Panc1 (cell line): ENCODE measurements at regions not wholly inside any gene's neighbourhood (a gene's known extent, or its start where the extent isn't known, plus 50 kb on each side); places are given as distances from the start of the nearest gene placed in this dataset.

Source experiments
- ATAC-seq: fragments of 200-7000 bp; cut with Tn5 transposase; 2 replicates; pipeline ENCODE4 v1.9.1; 2020; ENCODE audit warnings: mild to moderate bottlenecking, moderate library complexity
- BruUV-seq: library from RNA; stranded (reverse); fragments of 400-500 nt; replicated peaks from 2 replicates; lab custom pipeline; 2021; lab: Mats Ljungman, UMichigan
- CTCF ChIA-PET: fragments of 300-600 bp; sonication (Branson Sonifier 250); formaldehyde crosslinking; loops from one replicate; lab custom pipeline; 2022; ENCODE audit warnings: antibody characterized with exemption; lab: Charles Lee
- POLR2A ChIA-PET: fragments of 300-600 bp; sonication (Branson Sonifier 250); formaldehyde crosslinking; loops from one replicate; lab custom pipeline; 2022; ENCODE audit warnings: antibody characterized with exemption; lab: Charles Lee
- DNase-seq: peaks from one replicate; pipeline ENCODE4 v3.0.0-alpha.2; 2010; ENCODE audit warnings: low read depth, low spot score
- H3K27ac ChIP-seq: 2 replicates; pipeline ENCODE4 v1.5.1; 2011; ENCODE audit warnings: mild to moderate bottlenecking, low read length, inconsistent platforms
- H3K27me3 ChIP-seq: fragments of 200-500 bp; sonication (Bioruptor generic); 2 replicates; pipeline ENCODE4 v1.6.0; 2014; ENCODE audit warnings: low read length, inconsistent platforms; ENCODE audit not compliant: control insufficient read depth, insufficient read depth
- H3K36me3 ChIP-seq: fragments of 200-500 bp; sonication (Bioruptor generic); 2 replicates; pipeline ENCODE4 v1.5.1; 2014; ENCODE audit warnings: inconsistent platforms, mild to moderate bottlenecking, low read length, moderate library complexity; ENCODE audit not compliant: control insufficient read depth, insufficient read depth
- H3K4me1 ChIP-seq: 2 replicates; pipeline ENCODE4 v1.5.1; 2011; ENCODE audit warnings: inconsistent platforms, mild to moderate bottlenecking, low read length, moderate library complexity; ENCODE audit not compliant: control insufficient read depth, insufficient read depth
- H3K4me3 ChIP-seq, 2 experiments: 2 replicates each; pipeline ENCODE4 v1.5.1; 2011 to 2012; ENCODE audit warnings: low read depth in 2 of 2, low read length in 2 of 2, mild to moderate bottlenecking in 2 of 2, inconsistent platforms in 1 of 2, moderate library complexity in 1 of 2
- H3K9me3 ChIP-seq: fragments of 200-500 bp; sonication (Bioruptor generic); 2 replicates; pipeline ENCODE4 v1.5.1; 2014; ENCODE audit warnings: low read depth, mild to moderate bottlenecking, inconsistent platforms, low read length, moderate library complexity; ENCODE audit not compliant: control insufficient read depth, insufficient read depth
- POLR2AphosphoS5 ChIP-seq: IDR thresholded peaks from 2 replicates; pipeline ENCODE4 v1.6.1; 2012; ENCODE audit warnings: mild to moderate bottlenecking, low read depth, low read length, moderate library complexity
- SIN3A ChIP-seq: IDR thresholded peaks from 2 replicates; pipeline ENCODE4 v1.6.1; 2012; ENCODE audit warnings: low read depth, mild to moderate bottlenecking, low read length, moderate library complexity, borderline replicate concordance; ENCODE audit not compliant: insufficient read depth
- TCF7L2 ChIP-seq: IDR thresholded peaks from 2 replicates; pipeline ENCODE4 v1.6.1; 2011; ENCODE audit warnings: mild to moderate bottlenecking, low read depth, low read length, inconsistent platforms
- in situ Hi-C: cut with HindIII; loops from 2 replicates; pipeline ENCODE4 v1.10.0; 2016; ENCODE audit warnings: low sequenced_read_pairs, low pct_unique_long_range_greater_than_20kb
- intact Hi-C: fragments of 100-400 bp; cut with micrococcal nuclease; formaldehyde crosslinking; loops from one replicate; pipeline ENCODE4 v1.10.0; 2022; ENCODE audit not compliant: unreplicated experiment
- TF ChIP-seq, protein P1 (sequence below): fragments of 450-650 bp; IDR thresholded peaks from 2 replicates; pipeline ENCODE4 v1.5.1; 2017; ENCODE audit warnings: mild to moderate bottlenecking
- TF ChIP-seq, protein P2 (sequence below), 2 experiments: IDR thresholded peaks; 2 replicates each; pipeline ENCODE4 v1.6.1; 2011 to 2012; ENCODE audit warnings: low read depth in 2 of 2, control low read depth in 1 of 2, low read length in 1 of 2, mild to moderate bottlenecking in 1 of 2, moderate library complexity in 1 of 2; ENCODE audit not compliant: insufficient read depth in 1 of 2

DNA sequence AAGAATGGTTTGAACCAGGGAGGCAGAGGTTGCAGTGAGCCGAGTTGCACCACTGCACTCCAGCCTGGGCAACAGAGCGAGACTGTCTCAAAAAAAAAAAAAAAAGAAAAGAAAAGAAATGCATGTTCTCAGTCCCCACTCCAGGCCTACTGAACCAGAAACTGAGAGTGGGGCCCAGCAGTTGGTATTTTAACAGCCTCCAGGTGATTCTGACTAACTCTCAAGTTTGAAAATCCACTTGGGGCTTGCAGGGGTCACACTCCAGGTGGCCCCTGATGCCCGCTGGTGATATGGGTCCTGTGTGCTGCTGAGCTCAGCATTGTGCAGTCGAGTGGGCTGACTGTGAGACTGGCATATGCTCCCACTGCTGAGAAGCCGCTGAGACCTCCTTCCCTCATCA lies 133.7 kb upstream of the C2CD4B start:
- intact Hi-C loops, result no loop called here
- no peak for DNase-seq
- no peak overlapping the region for H3K4me3 ChIP-seq
- no peak for ATAC-seq
- ChIA-PET POLR2A (no interaction called here), CTCF (no interaction called here)
- in situ Hi-C loops, result no loop called here
- H3K27me3 ChIP-seq, result peaks cover 8% of the 10 kb centered on the region; the same call in 1 of the 2 replicates
- H3K27ac ChIP-seq, result no peak overlapping the region
- TF ChIP-seq SIN3A, result no peak
- TF ChIP-seq, protein P1, sequence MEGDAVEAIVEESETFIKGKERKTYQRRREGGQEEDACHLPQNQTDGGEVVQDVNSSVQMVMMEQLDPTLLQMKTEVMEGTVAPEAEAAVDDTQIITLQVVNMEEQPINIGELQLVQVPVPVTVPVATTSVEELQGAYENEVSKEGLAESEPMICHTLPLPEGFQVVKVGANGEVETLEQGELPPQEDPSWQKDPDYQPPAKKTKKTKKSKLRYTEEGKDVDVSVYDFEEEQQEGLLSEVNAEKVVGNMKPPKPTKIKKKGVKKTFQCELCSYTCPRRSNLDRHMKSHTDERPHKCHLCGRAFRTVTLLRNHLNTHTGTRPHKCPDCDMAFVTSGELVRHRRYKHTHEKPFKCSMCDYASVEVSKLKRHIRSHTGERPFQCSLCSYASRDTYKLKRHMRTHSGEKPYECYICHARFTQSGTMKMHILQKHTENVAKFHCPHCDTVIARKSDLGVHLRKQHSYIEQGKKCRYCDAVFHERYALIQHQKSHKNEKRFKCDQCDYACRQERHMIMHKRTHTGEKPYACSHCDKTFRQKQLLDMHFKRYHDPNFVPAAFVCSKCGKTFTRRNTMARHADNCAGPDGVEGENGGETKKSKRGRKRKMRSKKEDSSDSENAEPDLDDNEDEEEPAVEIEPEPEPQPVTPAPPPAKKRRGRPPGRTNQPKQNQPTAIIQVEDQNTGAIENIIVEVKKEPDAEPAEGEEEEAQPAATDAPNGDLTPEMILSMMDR, result no peak
- no peak for TF ChIP-seq POLR2AphosphoS5
- no peaks in the 10 kb centered on the region for H3K36me3 ChIP-seq
- no peaks in the 10 kb centered on the region for H3K4me1 ChIP-seq
- H3K9me3 ChIP-seq, result no peaks in the 10 kb centered on the region
- no TSS peak for BruUV-seq

DNA sequence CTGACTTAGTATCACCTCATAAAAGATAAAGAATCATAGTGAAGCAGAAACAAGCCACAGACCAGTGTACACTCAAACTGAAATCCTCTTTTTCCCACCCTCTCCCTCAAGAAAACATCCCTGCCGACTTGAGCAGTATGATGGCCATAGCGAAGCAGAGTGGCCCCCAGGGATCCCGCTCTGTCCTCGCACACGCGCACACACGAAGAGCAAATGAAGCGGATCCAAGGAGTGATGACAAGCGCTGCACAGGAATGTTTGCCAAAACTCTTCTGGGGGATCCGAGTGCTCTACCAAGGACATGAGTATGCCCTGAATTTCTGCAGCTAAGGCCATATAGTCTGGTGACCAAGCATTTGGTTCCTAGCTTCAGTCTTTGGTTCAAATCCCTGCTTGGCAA lies 134.5 kb upstream of the C2CD4B start:
- H3K36me3 ChIP-seq, result no peaks in the 10 kb centered on the region
- no peak overlapping the region for H3K27ac ChIP-seq
- H3K27me3 ChIP-seq, result peaks cover 8% of the 10 kb centered on the region; the same call in 1 of the 2 replicates
- H3K9me3 ChIP-seq, result no peaks in the 10 kb centered on the region
- ATAC-seq, result no peak
- no peaks in the 10 kb centered on the region for H3K4me1 ChIP-seq
- no peak overlapping the region for H3K4me3 ChIP-seq
- TF ChIP-seq SIN3A (no peak), TCF7L2 (no peak), POLR2AphosphoS5 (no peak)
- TF ChIP-seq, protein P2, sequence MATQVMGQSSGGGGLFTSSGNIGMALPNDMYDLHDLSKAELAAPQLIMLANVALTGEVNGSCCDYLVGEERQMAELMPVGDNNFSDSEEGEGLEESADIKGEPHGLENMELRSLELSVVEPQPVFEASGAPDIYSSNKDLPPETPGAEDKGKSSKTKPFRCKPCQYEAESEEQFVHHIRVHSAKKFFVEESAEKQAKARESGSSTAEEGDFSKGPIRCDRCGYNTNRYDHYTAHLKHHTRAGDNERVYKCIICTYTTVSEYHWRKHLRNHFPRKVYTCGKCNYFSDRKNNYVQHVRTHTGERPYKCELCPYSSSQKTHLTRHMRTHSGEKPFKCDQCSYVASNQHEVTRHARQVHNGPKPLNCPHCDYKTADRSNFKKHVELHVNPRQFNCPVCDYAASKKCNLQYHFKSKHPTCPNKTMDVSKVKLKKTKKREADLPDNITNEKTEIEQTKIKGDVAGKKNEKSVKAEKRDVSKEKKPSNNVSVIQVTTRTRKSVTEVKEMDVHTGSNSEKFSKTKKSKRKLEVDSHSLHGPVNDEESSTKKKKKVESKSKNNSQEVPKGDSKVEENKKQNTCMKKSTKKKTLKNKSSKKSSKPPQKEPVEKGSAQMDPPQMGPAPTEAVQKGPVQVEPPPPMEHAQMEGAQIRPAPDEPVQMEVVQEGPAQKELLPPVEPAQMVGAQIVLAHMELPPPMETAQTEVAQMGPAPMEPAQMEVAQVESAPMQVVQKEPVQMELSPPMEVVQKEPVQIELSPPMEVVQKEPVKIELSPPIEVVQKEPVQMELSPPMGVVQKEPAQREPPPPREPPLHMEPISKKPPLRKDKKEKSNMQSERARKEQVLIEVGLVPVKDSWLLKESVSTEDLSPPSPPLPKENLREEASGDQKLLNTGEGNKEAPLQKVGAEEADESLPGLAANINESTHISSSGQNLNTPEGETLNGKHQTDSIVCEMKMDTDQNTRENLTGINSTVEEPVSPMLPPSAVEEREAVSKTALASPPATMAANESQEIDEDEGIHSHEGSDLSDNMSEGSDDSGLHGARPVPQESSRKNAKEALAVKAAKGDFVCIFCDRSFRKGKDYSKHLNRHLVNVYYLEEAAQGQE (IDR thresholded peaks at IDR 0.05; ENCODE audit: insufficient read depth in 1 of 2, low read depth in 2 of 2, low read length in 1 of 2), result no peak
- TF ChIP-seq, protein P1, result no peak
- ChIA-PET POLR2A (no interaction called here), CTCF (no interaction called here)
- DNase-seq, result no peak
- in situ Hi-C loops (no loop called here), intact Hi-C loops (no loop called here)
- no TSS peak for BruUV-seq
